ENCODE measurements at regions not wholly inside any gene's neighbourhood (a gene's known extent, or its start where the extent isn't known, plus 50 kb on each side); places are given as distances from the start of the nearest gene placed in this dataset.

GRCh38 chr5:113804264-113804663 is 290.8 kb downstream of the YTHDC2 start:
- DNase-seq (ENCODE audit: extremely low read depth, low read depth): no peak
- no peak overlapping the region for H3K4me3 ChIP-seq (replicated peaks; ENCODE audit: low read depth, low read length)
- no peak for TF ChIP-seq CTCF (IDR thresholded peaks at IDR 0.05; ENCODE audit: low read depth, low read length, missing control alignments)

GRCh38 chr5:113804943-113805342 is 291.4 kb downstream of the YTHDC2 start:
- H3K4me3 ChIP-seq (replicated peaks; ENCODE audit: low read depth, low read length): no peak overlapping the region
- no peak for TF ChIP-seq CTCF (IDR thresholded peaks at IDR 0.05; ENCODE audit: low read depth, low read length, missing control alignments)
- no peak for DNase-seq (ENCODE audit: extremely low read depth, low read depth)

GRCh38 chr5:113806250-113806649 is 292.8 kb downstream of the YTHDC2 start:
- no peak overlapping the region for H3K4me3 ChIP-seq (replicated peaks; ENCODE audit: low read depth, low read length)
- TF ChIP-seq CTCF (IDR thresholded peaks at IDR 0.05; ENCODE audit: low read depth, low read length, missing control alignments): peak; percentile 49
- DNase-seq (ENCODE audit: extremely low read depth, low read depth): peak; percentile 15

- no peak for TF ChIP-seq CTCF (IDR thresholded peaks at IDR 0.05; ENCODE audit: low read depth, low read length, missing control alignments)
- DNase-seq (ENCODE audit: extremely low read depth, low read depth): no peak
- H3K4me3 ChIP-seq (replicated peaks; ENCODE audit: low read depth, low read length): peak overlapping the region; percentile 11; the same call in 1 of the 2 replicates
These were observed 293.4 kb downstream of the YTHDC2 start for GRCh38 chr5:113806904-113807303.

GRCh38 chr5:113807427-113807991 is 294.0 kb downstream of the YTHDC2 start:
- peak overlapping the region; percentile 11 for H3K4me3 ChIP-seq (replicated peaks; ENCODE audit: low read depth, low read length)
- TF ChIP-seq CTCF (IDR thresholded peaks at IDR 0.05; ENCODE audit: low read depth, low read length, missing control alignments): no peak
- peak; percentile 54 for DNase-seq (ENCODE audit: extremely low read depth, low read depth)

- no peak for DNase-seq (ENCODE audit: extremely low read depth, low read depth)
- no peak for TF ChIP-seq CTCF (IDR thresholded peaks at IDR 0.05; ENCODE audit: low read depth, low read length, missing control alignments)
- H3K4me3 ChIP-seq (replicated peaks; ENCODE audit: low read depth, low read length): no peak overlapping the region
These were observed 295.5 kb downstream of the YTHDC2 start for GRCh38 chr5:113808956-113809355.

GRCh38 chr5:113809626-113810025 is 296.1 kb downstream of the YTHDC2 start:
- no peak for TF ChIP-seq CTCF (IDR thresholded peaks at IDR 0.05; ENCODE audit: low read depth, low read length, missing control alignments)
- no peak overlapping the region for H3K4me3 ChIP-seq (replicated peaks; ENCODE audit: low read depth, low read length)
- no peak for DNase-seq (ENCODE audit: extremely low read depth, low read depth)

Data from HFF-Myc (cell line).